OCI-LY7 (cell line): ENCODE measurements at regions not wholly inside any gene's neighbourhood (a gene's known extent, or its start where the extent isn't known, plus 50 kb on each side); places are given as distances from the start of the nearest gene placed in this dataset.

Experiments used
- CTCF ChIP-seq: fragments of 200-600 bp; sonication (generic); conservative IDR thresholded peaks from 2 replicates; pipeline ENCODE4 v1.5.1; 2014; ENCODE audit warnings: mild to moderate bottlenecking, antibody characterized with exemption, low read length, moderate library complexity, mixed read lengths
- EZH2phosphoT487 ChIP-seq: fragments of 200-600 bp; sonication (generic); IDR thresholded peaks from 2 replicates; pipeline ENCODE4 v1.6.1; 2018; ENCODE audit warnings: low read depth, borderline replicate concordance, mild to moderate bottlenecking, mixed run types, antibody characterized with exemption, low read length, moderate library complexity, mixed read lengths

DNA sequence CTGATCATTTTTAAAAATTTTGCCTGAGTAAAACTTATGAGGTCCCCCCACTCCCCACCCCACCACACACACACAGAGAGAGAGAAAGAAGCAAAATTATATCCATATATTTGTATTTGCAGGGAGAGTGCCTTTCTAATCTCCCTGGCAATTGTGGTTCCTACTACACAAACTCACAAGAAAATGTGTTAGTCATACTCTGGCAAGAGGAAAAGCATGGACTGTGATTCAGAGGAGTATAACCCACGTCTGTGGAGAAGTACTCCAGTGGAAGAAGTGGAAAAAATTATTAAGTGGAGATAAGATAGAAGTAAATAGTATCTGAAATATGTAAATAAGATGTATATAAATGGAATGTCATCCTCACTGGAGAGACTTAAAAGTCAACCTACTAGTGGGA is 114.0 kb downstream of the DSEL start:
- no peak for TF ChIP-seq CTCF
- TF ChIP-seq EZH2phosphoT487, result no peak
